ENCODE measurements at regions not wholly inside any gene's neighbourhood (a gene's known extent, or its start where the extent isn't known, plus 50 kb on each side); places are given as distances from the start of the nearest gene placed in this dataset.

DNA sequence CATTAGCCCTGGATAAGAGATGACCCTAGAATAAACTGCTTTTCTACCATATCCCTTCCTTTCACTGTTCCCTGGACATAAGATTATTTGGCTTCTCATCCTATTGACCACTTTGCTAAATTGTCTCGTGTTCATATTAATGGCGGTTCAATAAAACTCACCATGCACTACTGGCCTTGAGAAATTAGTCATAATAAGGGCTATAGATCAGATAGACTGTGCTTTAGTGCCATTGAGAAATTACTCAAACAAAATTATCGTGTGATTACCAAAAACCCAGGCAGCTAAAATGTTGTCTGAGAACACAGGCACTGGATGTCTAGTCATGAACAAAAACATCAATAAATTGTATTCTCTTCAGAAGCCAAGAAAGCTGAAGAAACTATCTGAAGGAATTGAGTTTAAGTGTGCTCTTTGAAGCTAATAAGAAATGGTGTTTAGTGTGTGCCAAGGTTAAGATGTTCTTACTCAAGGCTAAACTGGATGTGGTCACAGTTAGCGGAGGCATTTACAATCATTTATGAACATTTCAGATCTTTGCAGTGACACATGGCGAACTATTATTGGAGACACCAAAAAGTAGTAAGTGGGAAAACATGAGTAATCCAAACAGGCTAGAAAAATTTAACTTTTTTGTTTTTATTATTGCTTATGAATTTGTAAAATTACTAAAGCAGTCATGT is 460.4 kb upstream of the RORB start:
- no peaks in the 10 kb centered on the region for H3K4me1 Mint-ChIP-seq
- intact Hi-C loops (cut with micrococcal nuclease), result no loop called here
- no peak overlapping the region for H3K27ac Mint-ChIP-seq
- H2AFZ ChIP-seq (ENCODE audit: insufficient read depth, low read depth, low read length, poor library complexity, severe bottlenecking), result no peak overlapping the region
- H3K4me3 Mint-ChIP-seq, result no peak overlapping the region
- no peaks in the 10 kb centered on the region for H3K9me3 ChIP-seq (replicated peaks in 1 of 2; ENCODE audit: control insufficient read depth in 1 of 2, insufficient read depth in 1 of 2, low read length in 2 of 2)
- H3K27ac ChIP-seq (ENCODE audit: low read depth in 1 of 2, low read length in 2 of 2), result no peak overlapping the region
- DNase-seq, result no peak
- peaks cover 0 to 3% (median 0%) of the 10 kb centered on the region in 7 donors for H3K9me3 Mint-ChIP-seq
- no peak overlapping the region for H3K4me2 ChIP-seq (replicated peaks; ENCODE audit: extremely low read depth, low read length, poor library complexity, severe bottlenecking)
- no peaks in the 10 kb centered on the region for H3K27me3 Mint-ChIP-seq (ENCODE audit: low read depth in 3 of 3)
- TF ChIP-seq, protein P1, sequence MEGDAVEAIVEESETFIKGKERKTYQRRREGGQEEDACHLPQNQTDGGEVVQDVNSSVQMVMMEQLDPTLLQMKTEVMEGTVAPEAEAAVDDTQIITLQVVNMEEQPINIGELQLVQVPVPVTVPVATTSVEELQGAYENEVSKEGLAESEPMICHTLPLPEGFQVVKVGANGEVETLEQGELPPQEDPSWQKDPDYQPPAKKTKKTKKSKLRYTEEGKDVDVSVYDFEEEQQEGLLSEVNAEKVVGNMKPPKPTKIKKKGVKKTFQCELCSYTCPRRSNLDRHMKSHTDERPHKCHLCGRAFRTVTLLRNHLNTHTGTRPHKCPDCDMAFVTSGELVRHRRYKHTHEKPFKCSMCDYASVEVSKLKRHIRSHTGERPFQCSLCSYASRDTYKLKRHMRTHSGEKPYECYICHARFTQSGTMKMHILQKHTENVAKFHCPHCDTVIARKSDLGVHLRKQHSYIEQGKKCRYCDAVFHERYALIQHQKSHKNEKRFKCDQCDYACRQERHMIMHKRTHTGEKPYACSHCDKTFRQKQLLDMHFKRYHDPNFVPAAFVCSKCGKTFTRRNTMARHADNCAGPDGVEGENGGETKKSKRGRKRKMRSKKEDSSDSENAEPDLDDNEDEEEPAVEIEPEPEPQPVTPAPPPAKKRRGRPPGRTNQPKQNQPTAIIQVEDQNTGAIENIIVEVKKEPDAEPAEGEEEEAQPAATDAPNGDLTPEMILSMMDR (IDR thresholded peaks at IDR 0.05), result no peak
- H3K27me3 ChIP-seq (ENCODE audit: control insufficient read depth in 2 of 2, insufficient read depth in 2 of 2, low read length in 2 of 2), result no peaks in the 10 kb centered on the region
- H3K9ac ChIP-seq (ENCODE audit: insufficient read depth, low read length, poor library complexity, severe bottlenecking), result no peak overlapping the region
- 83% methylated on average over 1 of the region's 5 CpGs for WGBS (ENCODE audit: insufficient coverage)
- no peaks in the 10 kb centered on the region for H3K36me3 Mint-ChIP-seq
- no peaks in the 10 kb centered on the region for H4K20me1 ChIP-seq (ENCODE audit: insufficient read depth, low read length)
- no peaks in the 10 kb centered on the region for H3K4me1 ChIP-seq (ENCODE audit: control insufficient read depth in 1 of 2, insufficient read depth in 2 of 2, low read length in 2 of 2)
- no peak overlapping the region for H3K4me3 ChIP-seq (replicated peaks in 1 of 3; ENCODE audit: low read depth in 2 of 3, low read length in 3 of 3)
- H3K36me3 ChIP-seq (replicated peaks in 1 of 2; ENCODE audit: control insufficient read depth in 1 of 2, insufficient read depth in 2 of 2, low read length in 2 of 2), result no peaks in the 10 kb centered on the region
- H3K79me2 ChIP-seq (ENCODE audit: insufficient read depth, low read length), result no peaks in the 10 kb centered on the region

DNA sequence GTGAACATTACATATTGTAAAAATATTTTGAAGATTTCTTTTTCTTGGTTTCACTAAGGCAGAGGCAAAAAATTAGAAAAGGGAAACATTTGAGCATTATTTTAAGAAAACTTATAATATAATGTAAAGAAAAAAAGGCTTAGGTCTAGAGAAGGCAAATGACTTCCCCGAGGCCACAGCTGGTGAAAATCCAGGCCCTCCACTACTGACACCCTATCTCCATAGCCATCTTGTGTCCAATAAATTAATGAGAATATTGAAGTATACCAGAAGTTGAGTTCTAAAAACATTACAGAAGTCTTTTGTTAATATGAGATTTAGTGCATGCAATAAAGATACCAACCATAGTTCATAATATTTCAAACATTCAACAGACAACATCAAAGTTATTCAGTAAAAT is 459.9 kb upstream of the RORB start:
- Histone ChIP-seq H3K27ac (ENCODE audit: low read depth in 1 of 2, low read length in 2 of 2) (no peak overlapping the region), H3K4me1 (ENCODE audit: control insufficient read depth in 1 of 2, insufficient read depth in 2 of 2, low read length in 2 of 2) (no peaks in the 10 kb centered on the region), H3K4me3 (replicated peaks in 1 of 3; ENCODE audit: low read depth in 2 of 3, low read length in 3 of 3) (no peak overlapping the region), H3K4me2 (replicated peaks; ENCODE audit: extremely low read depth, low read length, poor library complexity, severe bottlenecking) (no peak overlapping the region), H3K9me3 (replicated peaks in 1 of 2; ENCODE audit: control insufficient read depth in 1 of 2, insufficient read depth in 1 of 2, low read length in 2 of 2) (no peaks in the 10 kb centered on the region), H3K9ac (ENCODE audit: insufficient read depth, low read length, poor library complexity, severe bottlenecking) (no peak overlapping the region), H2AFZ (ENCODE audit: insufficient read depth, low read depth, low read length, poor library complexity, severe bottlenecking) (no peak overlapping the region), H3K36me3 (replicated peaks in 1 of 2; ENCODE audit: control insufficient read depth in 1 of 2, insufficient read depth in 2 of 2, low read length in 2 of 2) (no peaks in the 10 kb centered on the region), H4K20me1 (ENCODE audit: insufficient read depth, low read length) (no peaks in the 10 kb centered on the region), H3K79me2 (ENCODE audit: insufficient read depth, low read length) (no peaks in the 10 kb centered on the region), H3K27me3 (ENCODE audit: control insufficient read depth in 2 of 2, insufficient read depth in 2 of 2, low read length in 2 of 2) (no peaks in the 10 kb centered on the region)
- H3K27me3 Mint-ChIP-seq (ENCODE audit: low read depth in 3 of 3), result no peaks in the 10 kb centered on the region
- WGBS (ENCODE audit: insufficient coverage), result no CpG with 5 or more reads among the region's 1 CpG
- TF ChIP-seq, protein P1 (IDR thresholded peaks at IDR 0.05), result no peak
- no peaks in the 10 kb centered on the region for H3K36me3 Mint-ChIP-seq
- DNase-seq, result no peak
- H3K4me1 Mint-ChIP-seq, result no peaks in the 10 kb centered on the region
- peaks cover 0 to 4% (median 0%) of the 10 kb centered on the region in 7 donors for H3K9me3 Mint-ChIP-seq
- no peak overlapping the region for H3K27ac Mint-ChIP-seq
- no peak overlapping the region for H3K4me3 Mint-ChIP-seq
- intact Hi-C loops (cut with micrococcal nuclease), result no loop called here

Data from CD14-positive monocyte (primary cell).